Ramos (cell line): ENCODE measurements at regions not wholly inside any gene's neighbourhood (a gene's known extent, or its start where the extent isn't known, plus 50 kb on each side); places are given as distances from the start of the nearest gene placed in this dataset.
"Not testable (repeated sequence)": the region's sequence is repeated elsewhere in the genome, so short reads cannot be mapped to it uniquely, and the experiment has no call there.

ENCODE experiments used
- in situ Hi-C: fragments of 300-500 bp; cut with MboI; formaldehyde crosslinking; loops from one replicate; pipeline ENCODE4 v1.14.3; 2022; ENCODE audit warnings: low sequenced_read_pairs; ENCODE audit not compliant: unreplicated experiment

DNA sequence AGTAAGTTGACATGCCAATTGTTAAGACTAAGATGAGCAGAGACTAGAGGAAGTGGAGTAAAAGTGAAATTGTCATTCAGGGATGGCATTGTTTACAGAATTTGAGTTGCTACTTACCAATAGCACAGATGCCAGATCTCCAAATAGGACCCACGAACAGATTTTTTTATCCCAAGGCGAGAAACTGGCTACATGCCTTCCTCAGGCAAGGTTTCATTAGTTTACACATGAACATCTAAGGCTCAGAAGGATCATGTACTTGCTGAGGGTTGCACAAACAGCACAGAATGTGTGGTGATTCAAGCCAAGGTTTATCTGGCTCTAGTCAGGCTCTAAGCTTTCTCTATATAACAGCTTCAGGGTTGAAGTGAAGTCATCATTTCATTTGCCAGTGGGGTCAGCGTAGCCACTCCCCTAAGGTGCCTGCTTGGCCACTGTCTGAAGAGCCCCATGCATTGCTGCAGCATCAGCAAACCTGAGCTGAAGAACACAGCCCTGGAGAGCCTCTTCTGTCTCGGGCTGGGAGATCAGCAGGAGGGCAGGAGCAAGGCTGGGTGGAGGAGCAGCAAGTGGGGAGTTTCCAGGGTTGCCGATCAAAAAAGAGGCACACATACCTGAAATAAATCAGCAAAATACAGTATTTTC, 193.0 kb upstream of the LCORL start:
- in situ Hi-C loops = no loop called here

DNA sequence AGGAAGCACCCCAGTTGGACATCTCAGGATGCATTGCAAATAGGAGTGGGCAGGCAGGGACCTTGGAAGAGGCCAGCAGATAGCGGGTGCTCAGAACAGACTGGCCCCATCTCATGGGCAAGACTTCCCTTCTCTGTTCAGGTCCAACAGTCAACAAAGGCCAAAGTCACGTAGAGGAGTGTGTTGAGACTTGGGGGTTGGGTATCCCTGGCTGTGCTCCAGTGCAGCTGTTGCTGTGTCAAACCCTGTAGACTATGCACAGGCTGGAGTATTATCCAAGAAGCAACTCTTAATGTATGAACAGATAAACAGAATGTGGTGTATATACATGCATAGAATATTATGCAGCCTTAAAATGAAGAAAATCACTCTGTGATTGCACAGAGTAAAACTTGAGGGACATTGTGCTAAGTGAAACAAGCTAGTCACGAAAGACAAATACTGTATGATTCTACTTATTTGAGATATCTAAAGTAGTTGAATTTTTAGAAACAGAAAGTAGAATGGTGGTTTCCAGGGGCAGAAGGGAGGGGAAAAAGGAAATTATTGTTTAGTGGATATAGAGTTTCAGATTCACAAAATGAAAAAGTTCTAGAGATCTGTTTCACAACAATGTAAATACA, 192.1 kb upstream of the LCORL start:
- in situ Hi-C loops = no loop called here

DNA sequence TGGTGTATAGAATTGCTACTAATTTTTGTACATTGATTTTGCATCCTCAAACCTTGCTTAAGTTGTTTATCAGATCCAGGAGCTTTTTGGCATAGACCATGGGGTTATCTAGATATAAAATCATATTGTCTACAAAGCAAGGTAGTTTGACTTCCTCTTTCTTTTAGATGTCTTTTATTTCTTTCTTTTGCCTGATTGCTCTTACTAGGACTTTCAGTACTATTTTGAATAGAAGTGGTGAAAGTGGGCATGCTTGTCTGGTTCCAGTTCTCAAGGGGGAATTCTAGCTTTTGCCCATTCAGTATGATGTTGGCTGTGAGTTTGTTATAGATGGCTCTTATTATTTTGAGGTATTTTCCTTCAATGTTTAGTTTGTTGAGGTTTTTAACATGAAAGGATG, 187.9 kb upstream of the LCORL start:
- in situ Hi-C loops = no loop called here

DNA sequence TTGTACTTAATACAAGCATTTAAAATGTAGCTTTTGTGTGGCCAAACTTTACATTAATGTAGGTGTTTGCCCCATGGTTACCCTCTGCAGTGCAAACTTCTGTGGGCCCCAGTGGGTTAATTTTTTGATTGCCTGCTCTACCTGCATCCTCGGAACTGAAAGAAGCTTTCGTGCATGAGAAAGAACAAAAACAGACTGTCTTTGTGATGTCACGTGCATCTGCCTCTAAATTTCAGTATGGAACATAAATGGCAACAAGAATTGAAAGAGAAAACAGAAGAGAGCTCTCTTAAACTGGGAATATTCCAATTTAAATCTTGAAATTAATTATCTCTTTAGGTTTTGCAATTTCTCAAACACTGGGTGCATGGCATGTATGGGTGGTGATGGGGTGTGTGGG, 182.4 kb upstream of the LCORL start:
- in situ Hi-C loops = no loop called here

DNA sequence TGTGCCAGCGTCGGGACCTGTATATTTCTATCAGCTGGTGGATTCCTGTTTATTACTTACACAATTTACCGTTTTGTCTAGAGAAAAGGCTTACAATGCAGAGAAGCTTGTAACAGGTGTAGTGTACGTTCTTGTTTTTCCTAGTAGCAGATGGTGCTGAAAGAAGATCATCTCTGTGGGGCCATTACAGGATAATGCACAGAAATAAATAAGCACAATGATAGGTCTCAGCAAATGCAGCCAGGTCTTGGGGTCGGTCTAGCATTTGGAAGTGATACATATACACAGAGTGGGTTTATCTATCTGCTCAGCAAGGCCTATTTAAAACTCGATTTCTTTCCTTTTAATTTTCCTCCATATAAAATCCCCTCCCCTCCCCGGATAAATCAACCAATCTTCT, 180.9 kb upstream of the LCORL start:
- in situ Hi-C loops = no loop called here

DNA sequence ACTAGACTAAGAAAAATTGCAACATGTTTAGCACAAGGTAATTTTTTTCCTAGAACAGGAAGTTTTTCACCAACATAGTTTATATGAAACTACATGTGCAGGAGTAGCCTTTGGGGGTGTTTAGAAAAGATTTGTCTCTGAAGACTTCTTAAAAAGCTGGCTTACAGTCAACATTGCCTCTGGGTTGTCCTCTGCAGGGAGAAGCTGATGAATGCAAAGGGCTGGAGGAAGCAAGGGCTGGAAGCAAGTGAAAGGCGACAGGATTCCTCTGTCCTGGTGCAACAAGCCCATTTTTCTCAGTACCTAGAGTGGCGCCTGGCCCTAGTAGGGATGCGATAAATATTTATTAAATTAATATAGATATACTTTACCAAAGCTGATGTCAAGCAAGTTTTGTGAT, 180.3 kb upstream of the LCORL start:
- in situ Hi-C loops = no loop called here

DNA sequence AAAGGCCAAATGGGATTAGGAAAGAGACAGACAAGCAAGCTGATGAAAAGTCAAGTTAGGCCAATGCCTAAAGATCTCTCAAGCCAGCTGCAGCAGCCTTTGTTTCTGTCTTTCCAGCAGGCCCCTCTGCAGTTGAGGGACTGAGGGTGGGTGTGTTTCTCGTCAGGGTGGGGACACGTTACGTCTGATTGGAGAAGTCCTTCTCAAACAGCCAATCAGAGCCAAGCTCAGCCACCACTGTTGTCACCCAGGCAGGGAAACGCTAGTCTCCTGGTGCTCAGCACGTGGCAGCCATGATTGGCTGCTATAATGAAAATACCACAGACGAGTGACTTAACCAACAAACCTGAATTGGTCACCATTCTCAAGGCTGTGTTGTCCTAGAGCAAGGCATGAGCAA, 177.1 kb upstream of the LCORL start:
- in situ Hi-C loops = no loop called here

DNA sequence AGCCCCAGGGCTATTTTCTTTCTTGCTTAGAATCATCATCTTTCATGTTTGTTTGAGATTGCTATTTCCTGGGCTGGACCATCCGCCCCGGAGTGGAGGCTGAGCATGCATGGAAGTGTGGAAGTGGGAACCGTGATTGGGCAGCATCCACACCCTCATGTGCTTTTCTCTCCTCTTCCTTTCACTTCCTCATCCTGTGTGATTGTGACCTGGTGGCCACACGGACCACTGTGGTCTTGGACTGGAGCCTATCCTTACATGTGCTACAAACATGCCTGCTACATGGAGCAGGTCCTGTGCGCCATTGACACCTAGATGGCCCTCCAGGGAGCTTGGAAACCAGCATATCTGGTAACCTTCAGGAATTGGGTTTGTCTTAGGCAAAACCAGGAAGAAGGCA, 175.9 kb upstream of the LCORL start:
- in situ Hi-C loops = no loop called here

DNA sequence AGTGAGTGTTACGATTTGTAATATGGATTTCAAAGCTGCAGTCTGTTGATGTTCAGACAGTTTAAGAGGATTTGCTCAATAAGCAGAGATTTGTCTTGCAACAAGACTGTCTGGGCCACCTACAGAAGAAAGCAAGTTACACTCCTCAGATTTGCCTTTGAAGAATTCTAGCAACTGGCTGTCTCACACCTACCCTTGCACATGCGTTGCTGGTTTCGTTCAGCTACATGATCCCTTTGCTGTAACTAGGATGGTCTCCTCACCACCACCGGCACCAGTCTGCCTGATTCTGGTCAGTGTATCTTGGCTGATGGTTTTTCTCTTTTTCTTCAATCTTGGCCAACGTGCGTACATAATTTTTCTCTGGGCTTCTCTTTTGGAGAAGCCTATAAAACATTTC, 172.7 kb upstream of the LCORL start:
- in situ Hi-C loops = no loop called here

DNA sequence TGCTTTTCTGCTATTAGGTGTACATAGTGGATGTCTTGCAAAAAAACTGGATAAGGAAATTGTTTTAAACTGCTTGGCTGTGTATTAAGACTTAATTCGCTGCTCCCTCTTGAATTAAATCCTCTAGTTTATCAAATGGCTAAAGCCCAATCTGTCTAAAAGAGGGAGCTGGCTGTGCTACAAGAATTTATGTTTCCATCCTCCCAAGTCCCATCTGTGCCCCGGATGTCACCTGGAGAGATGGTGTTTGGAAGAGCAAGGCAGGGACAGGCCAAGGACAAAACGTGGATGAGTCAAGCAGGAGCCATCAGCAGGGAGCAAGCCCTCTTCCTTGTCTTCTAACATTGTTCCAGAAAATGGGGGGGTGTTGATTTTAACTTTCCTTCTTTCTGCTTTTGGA, 171.3 kb upstream of the LCORL start:
- in situ Hi-C loops = no loop called here

DNA sequence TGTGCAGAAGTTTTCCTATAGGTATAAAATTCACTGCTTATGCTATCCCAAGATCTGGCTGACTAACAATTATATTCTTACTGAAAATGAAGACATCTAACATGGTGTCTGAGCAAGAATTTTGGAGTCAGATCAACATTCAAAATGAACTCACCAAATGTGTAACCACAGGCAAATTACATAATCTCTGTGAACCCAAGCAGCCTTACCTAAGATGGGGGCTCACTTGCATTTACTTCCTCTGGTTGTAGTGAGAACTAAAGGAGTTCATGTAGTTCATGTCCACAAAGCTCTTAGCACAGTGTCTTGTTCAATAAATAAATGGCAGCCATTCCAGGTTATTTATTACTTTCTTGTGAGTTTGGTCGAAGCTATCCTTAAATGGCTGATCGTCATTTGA, 163.9 kb upstream of the LCORL start:
- in situ Hi-C loops = no loop called here

DNA sequence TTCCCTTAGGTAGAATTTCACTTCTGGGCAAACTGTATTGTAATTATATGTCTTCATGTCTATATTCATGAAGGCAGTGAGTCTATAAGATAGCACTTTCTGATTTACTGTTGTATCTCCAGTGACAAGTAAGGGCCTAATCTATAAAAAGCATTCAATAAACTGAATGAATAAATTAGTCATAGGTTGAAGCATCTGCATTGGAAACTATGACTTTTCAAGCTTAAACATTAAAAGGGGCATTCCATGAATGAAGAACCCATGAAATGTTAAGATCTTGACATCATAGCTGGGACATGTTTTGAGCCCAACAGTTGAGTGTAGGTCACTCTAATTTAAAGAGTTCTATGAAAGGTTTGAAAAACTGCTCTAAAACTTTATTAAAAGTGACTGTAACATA, 159.3 kb upstream of the LCORL start:
- in situ Hi-C loops = no loop called here

DNA sequence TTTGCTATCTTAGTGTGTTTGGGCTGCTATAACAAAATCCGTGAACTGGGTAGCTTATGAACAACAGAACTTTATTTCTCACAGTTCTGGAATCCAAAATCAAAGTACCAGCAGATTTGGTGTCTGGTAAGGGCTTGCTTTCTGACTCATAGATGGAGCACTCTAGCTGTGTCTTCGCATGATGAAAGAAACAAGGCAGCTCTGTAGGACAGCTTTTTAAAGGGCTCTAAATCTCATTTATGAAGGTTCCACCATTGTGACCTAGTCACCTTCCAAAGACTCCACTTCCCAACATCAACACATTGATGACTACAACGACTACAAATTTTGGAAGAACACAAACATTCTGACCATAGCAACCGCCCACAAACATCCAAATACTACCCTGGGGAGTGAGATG, 158.6 kb upstream of the LCORL start:
- in situ Hi-C loops = no loop called here

DNA sequence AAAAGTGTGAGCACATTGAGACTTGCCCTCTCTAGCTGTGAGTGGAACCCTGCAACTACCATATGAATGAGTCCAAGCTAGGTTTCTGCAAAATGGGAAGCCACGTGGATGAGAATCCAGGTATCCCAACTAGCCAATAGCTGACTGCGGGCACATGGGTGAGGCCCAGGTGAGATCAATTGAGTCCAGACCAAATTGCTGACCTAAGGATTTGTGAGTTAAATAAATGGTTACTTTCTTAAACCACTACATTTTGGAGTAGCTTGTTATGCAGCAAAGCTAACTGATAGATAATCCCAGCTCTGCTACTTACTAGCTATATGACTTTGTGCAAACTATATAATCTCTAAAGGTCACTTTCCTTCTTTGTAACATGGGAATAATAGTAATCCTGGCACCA, 150.3 kb upstream of the LCORL start:
- in situ Hi-C loops = no loop called here

DNA sequence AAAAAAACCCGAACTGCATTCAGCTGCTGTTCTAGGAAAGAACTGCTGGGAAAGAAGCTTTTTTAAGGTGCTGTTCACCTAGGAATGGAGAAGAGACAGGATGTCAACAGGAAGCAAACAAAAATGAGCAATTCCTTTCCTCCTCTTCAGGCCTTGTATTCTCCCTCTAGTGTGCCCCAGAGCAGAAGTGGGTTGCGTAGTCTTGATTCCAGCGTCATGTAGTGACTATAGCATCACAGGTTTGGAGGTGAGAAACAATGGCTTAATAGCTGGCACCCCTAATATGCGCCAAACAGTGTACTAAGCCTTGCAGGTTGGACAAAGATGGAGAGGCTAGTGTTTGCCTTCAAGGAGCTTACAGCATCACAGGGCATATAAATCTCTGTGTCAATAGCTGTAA, 146.3 kb upstream of the LCORL start:
- in situ Hi-C loops = no loop called here

DNA sequence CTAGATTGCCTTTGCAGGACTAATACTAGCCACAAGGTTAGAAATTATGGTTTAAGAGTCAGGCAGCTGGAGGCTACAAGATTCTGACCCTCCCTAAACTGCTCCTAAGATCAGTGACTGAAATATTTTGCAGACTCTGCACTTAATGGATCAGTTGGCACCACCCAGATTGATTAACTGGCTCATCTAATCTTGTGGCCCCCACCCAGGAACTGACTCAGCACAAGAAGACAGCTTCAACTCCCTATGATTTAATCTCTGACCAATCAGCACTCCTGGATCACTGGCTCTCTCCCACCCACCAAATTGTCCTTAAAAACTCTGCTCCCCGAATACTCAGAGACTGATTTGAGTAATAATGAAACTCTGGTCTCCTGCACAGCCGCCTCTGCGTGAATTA, 145.4 kb upstream of the LCORL start:
- in situ Hi-C loops = no loop called here

DNA sequence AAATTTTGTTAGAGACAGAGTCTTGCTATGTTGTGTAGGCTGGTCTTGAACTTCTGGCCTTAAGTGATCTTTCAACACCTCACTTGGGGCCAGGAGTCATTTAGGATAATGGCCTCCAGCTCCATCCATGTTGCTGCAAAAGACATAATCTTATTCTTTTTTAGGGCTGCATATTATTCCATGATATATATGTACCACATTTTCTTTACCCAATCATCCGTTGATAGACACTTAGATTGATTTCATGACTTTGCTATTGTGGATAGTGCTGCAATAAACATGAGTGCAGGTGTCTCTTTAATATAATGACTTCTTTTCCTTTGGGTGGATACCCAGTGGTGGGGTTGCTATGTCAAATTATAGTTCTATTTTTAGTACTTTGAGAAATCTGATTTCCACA, 140.9 kb upstream of the LCORL start:
- in situ Hi-C loops = no loop called here

DNA sequence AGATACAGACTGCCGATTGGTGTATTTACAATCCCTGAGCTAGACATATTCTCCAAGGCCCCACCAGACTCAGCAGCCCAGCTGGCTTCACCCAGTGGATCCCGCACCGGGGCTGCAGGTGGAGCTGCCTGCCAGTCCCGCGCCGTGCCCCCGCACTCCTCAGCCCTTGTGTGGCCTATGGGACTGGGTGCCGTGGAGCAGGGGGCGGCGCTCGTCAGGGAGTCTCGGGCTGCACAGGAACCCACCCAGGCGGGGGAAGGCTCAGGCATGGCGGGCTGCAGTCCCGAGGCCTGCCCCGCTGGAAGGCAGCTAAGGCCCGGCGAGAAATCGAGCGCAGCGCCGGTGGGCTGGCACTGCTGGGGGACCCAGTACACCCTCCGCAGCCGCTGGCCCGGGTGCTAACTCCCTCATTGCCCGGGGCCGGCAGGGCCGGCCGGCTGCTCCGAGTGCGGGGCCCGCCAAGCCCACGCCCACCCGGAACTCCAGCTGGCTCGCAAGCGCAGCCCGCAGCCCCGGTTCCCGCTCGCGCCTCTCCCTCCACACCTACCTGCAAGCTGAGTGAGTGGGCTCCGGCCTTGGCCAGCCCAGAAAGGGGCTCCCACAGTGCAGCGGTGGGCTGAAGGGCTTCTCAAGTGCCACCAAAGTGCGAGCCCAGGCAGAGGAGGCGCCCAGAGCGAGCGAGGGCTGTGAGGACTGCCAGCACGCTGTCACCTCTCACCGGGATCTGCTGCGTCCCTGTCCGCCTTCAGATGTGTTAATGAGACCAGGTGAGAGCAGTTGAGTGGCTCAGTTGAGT, 137.8 kb upstream of the LCORL start:
- in situ Hi-C loops = not testable (repeated sequence)

DNA sequence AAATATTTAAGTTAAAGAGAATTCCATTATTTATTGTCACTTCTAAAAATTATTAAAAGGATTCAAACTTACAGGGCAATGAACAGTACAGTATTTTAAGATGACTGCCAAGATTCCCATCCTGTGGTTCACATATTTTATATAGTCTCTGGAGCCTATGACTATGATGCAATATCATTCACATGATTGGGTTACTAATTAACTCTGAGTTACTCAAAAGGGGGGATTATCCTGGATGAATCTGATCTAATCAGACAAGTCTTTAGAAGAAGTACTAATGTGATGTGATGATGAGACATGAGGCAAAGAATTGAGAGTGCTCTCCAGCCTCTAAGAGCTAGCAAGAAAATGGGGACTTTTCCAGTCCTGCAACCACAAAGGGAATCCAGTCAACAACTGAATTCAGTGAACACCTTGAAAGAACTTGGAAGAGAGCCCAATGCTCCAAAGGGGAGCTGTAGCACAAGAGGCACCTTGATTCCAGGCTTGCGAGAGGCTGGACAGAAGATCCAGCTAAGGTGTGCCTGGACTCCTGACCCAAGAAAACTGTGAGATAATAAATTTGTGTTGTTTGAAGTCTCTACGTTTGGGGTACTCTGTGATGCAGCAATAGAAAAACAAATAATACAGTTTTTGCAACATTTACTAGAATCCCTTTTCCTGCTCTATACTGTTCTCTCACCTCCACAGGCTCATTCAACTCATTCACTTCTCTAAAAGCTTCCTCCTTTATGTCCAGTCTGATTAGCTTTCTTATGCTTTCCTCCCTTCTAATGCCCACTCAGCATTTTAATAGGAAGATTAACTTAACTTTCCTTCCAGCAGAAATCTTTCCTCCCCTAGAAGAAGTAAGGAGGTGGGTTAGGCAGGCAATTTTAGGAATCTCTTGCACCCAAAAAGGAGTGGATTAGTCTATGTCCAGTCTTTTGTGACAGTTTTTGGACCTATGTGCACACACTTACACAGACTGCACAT, 133.8 kb upstream of the LCORL start:
- in situ Hi-C loops = no loop called here

DNA sequence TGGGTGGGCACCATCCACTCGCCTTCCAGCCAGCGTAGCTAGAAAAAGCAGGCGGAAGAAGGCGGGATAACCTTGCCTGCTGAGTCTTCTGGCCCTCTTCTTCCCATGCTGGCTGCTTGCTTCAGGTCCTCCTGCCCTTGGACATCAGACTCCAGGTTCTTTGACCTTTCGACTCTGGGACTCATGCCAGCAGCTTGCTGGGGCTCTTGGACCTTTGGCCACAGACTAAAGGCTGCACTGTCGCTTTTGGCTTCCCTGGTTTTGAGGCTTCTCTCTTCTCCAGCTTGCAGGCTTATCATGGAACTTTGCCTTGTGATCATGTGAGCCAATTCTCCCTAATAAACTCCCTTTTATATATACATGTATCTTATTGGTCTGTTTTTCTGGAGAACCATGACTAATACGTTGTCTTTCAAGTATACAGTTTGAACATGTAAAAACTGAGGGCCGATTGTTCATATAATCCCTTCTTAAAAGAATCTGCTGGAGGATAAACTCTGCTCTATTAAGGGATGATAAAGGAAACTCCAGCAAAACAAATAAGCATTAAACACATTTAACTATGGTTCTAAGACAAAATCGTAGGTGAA, 116.6 kb upstream of the LCORL start:
- in situ Hi-C loops = no loop called here
